ENCODE measurements at regions not wholly inside any gene's neighbourhood (a gene's known extent, or its start where the extent isn't known, plus 50 kb on each side); places are given as distances from the start of the nearest gene placed in this dataset.

DNA sequence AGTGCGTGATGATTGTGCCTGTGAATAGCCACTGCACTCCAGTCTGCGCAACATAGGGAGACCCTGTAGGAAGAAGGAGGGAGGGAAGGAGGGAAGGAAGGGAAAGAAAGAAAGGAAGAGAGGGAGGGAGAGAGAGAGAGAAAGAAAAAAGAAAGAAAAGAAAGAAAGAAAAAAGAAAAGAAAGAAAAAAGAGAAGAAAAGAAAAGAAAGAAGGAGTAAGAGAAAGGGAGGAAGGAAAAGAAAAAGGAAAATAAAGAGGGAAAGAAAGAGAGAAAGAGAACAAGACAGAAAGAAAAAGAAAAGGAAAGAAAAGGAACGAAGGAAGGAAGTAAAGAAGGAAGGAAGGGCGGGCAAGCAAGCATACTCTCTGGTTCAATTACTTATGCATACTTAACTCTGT is 112.9 kb upstream of the ANK3 start:
- DNase-seq (ENCODE audit: low read depth) = no peak
- TF ChIP-seq, protein P1, sequence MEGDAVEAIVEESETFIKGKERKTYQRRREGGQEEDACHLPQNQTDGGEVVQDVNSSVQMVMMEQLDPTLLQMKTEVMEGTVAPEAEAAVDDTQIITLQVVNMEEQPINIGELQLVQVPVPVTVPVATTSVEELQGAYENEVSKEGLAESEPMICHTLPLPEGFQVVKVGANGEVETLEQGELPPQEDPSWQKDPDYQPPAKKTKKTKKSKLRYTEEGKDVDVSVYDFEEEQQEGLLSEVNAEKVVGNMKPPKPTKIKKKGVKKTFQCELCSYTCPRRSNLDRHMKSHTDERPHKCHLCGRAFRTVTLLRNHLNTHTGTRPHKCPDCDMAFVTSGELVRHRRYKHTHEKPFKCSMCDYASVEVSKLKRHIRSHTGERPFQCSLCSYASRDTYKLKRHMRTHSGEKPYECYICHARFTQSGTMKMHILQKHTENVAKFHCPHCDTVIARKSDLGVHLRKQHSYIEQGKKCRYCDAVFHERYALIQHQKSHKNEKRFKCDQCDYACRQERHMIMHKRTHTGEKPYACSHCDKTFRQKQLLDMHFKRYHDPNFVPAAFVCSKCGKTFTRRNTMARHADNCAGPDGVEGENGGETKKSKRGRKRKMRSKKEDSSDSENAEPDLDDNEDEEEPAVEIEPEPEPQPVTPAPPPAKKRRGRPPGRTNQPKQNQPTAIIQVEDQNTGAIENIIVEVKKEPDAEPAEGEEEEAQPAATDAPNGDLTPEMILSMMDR (IDR thresholded peaks at IDR 0.05; ENCODE audit: low read length, missing control alignments) = no peak
- no peak overlapping the region for H3K4me3 ChIP-seq (replicated peaks; ENCODE audit: low read depth, low read length)

DNA sequence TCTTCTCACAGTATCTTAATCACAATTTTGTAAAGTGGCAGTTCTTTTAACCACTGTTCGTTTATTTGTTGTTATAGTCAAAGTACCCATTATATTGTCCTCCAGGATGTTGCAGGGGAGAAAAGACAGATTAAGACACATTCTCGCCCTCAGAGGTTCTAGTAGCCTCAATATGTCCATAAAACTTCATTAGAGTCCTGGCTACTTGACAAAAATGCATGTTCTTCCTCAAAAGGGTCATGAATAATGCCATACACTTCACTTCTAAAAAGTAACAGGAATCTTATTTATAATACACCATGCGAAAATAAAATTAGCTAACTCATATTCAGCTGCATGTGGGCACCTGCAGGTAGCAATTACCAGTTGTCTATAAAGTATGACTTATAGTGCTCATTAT is 109.3 kb upstream of the ANK3 start:
- DNase-seq (ENCODE audit: low read depth) = no peak
- H3K4me3 ChIP-seq (replicated peaks; ENCODE audit: low read depth, low read length) = no peak overlapping the region
- TF ChIP-seq, protein P1 (IDR thresholded peaks at IDR 0.05; ENCODE audit: low read length, missing control alignments) = no peak

DNA sequence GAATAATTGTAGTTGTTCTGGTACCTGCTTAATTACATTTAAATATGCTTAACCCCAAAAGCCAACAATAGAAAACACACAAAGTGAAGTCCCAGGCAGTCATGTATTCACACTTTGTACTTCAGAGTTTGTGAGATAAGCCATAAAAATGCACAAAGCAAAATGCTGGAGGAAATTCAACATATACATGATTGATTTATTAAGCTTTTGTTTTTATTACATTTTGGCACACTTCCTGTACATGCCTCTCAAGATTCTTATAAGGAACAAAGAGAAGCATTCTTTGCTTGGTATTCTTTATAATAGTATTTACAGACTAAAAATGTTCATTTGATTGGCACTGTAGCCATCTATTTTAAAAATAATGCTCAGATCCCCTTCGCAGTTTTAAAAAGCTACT is 107.7 kb upstream of the ANK3 start:
- TF ChIP-seq, protein P1 (IDR thresholded peaks at IDR 0.05; ENCODE audit: low read length, missing control alignments) = no peak
- no peak overlapping the region for H3K4me3 ChIP-seq (replicated peaks; ENCODE audit: low read depth, low read length)
- no peak for DNase-seq (ENCODE audit: low read depth)

DNA sequence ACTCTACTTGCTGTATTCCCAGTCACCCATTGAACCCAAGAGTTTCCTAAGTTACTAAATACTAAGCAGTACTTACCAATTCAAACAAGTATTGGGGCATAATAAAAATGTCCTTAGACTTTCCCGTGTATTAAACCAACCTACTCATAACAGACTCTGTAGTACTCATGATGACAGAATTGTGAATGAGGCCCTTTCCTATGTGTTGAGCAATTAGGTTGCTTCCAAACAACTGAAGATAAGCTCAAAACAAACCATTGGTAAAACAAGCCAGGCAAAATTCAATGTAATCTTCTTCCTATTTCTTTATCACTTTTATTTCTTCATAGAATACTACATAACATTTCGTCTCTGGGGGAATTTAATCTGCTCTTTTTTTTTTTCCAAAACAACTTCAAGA is 106.5 kb upstream of the ANK3 start:
- TF ChIP-seq, protein P1 (IDR thresholded peaks at IDR 0.05; ENCODE audit: low read length, missing control alignments) = no peak
- DNase-seq (ENCODE audit: low read depth) = peak; percentile 77
- no peak overlapping the region for H3K4me3 ChIP-seq (replicated peaks; ENCODE audit: low read depth, low read length)

DNA sequence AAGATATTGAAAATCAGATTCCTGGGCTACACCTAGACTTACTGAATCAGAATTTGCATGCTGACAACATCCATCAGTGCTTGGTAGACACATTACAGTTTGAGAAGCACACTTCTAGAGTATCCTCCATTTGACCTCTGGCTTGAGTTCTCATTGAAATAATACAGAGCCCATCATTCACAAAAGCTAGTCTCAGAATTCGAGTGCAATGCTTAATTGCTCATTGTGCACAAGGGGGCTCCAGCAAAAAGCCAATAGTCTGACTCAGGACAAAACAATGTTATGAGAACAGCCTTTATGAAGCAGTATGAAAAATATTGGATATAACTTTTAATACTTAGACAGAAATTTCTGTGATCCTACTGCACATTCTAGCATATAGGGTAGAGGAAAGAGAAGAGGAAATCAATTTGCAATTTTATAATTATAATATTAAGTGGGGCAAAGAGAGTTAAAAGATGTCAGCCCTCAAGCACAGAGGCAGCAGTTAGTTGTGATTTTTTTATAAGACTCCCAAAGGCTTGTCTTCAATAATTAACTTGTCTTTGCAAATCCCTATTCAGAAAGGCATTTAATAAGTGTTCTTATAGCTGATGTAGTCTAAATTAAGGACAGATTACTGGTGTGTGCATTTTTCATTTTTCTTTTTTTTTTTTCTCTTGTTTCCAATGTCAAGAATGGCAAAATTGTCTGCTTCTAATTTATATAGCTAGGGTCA is 105.8 kb upstream of the ANK3 start:
- DNase-seq (ENCODE audit: low read depth) = peak; percentile 33
- TF ChIP-seq, protein P1 (IDR thresholded peaks at IDR 0.05; ENCODE audit: low read length, missing control alignments) = peak; percentile 4
- H3K4me3 ChIP-seq (replicated peaks; ENCODE audit: low read depth, low read length) = no peak overlapping the region

DNA sequence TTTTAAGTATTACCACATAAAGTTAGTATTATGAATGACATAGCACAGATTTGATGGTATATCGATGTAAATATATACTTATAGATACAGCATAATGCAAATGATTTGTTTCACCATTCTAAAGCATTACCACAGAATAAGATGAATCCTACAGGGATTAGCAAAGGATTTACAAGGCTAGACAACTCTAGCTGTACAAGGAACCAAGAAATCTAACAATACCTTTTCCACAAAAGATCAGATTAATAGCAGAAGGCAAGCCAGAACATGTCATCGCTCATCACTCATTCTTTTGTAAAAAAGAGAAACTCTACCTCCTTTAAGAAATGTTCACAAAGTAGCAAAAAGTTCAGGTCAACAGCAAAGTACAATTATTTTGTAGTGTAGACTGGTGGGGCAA is 105.1 kb upstream of the ANK3 start:
- DNase-seq (ENCODE audit: low read depth) = no peak
- H3K4me3 ChIP-seq (replicated peaks; ENCODE audit: low read depth, low read length) = no peak overlapping the region
- TF ChIP-seq, protein P1 (IDR thresholded peaks at IDR 0.05; ENCODE audit: low read length, missing control alignments) = no peak

DNA sequence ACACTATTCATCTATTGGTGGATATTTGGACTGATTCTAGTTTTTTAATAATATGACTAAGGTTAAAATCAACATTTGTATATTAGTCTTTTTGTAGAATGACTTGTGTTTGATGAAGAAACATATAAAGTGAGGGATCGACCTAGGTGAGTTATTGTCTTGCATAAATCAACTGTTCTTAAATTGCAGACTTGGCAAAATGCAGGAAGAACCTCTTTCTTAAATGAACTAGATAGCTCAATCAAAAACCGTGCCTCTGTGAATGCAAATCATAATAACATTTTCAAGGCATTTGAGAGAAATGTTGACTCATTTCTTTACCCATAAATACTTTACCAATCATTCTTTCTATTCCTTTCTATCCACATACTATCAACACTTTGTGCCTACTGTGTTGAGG is 101.5 kb upstream of the ANK3 start:
- DNase-seq (ENCODE audit: low read depth) = no peak
- H3K4me3 ChIP-seq (replicated peaks; ENCODE audit: low read depth, low read length) = no peak overlapping the region
- TF ChIP-seq, protein P1 (IDR thresholded peaks at IDR 0.05; ENCODE audit: low read length, missing control alignments) = no peak

Measured in fibroblast of pulmonary artery (primary cell).